HL-60/S4 treated with retinoic acid at 250 ng/mL for 4 days and 3 days (cell line): ENCODE measurements at regions not wholly inside any gene's neighbourhood (a gene's known extent, or its start where the extent isn't known, plus 50 kb on each side); places are given as distances from the start of the nearest gene placed in this dataset.
"Not testable (repeated sequence)": the region's sequence is repeated elsewhere in the genome, so short reads cannot be mapped to it uniquely, and the experiment has no call there.

Experiments used
- in situ Hi-C: fragments of 300-500 bp; cut with MboI; formaldehyde crosslinking; loops from 2 replicates; pipeline ENCODE4 v1.7.0; 2022; ENCODE audit warnings: low sequenced_read_pairs

- in situ Hi-C loops, result no loop called here
Observed at GRCh38 chr18:78477840-78478239, 501.8 kb upstream of the SALL3 start.

- in situ Hi-C loops, result no loop called here
Observed at GRCh38 chr18:78479443-78479842, 500.2 kb upstream of the SALL3 start.

DNA sequence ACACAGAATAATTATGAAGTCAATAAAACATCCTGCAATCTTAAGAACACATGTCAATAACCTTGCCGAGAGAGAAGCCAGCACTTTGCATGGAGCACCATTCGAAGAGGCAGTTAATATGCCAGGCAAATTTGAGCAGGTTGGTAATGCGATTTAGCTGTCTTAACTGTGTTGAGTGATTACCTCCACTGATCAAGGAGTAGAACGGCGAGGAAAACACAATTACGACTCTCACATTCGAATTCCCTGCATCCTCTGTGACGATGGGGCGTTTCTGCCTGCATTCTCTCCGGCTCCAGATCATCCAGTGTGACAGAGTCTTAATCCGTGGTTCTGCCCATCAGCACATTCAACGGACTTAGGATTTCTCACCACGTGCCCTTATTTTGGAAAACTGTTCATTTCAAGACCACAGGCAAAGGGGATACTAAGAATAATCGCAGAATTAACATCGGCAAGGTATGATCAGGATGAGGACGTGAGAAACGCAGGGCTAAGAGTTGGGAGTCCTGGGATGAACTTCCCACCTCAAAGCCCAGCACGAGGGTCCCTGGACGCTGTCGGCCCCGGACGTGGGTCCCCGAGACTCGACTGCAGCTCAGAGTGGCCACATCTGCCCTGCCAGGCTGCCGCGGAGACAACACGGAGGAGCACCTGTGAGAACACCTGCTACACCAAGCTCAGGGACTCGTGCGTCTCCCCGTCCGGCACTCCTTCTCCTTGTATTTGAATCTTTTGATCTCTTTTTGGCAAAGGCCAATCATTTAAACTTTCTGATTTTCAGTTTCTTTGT lies 499.2 kb upstream of the SALL3 start:
- in situ Hi-C loops, result no loop called here

DNA sequence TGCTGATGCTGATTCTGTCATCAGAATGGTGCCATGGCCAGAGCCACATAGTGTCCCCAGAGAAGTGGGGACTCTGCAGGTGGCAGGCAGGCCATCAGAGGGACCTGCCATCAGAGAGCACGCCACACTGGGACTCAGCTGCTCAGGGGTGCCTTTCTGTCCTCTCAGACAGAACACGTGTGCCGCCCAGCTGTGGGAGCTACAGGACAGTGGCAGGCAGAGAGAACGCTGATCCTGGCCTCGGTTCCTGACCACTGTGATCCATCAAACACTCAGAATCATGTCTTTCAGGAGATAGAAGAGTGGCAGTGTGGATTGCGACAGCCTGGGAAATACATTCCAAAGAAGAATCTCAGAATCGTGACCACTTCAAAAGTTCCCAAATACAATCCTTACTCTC lies 497.2 kb upstream of the SALL3 start:
- in situ Hi-C loops, result no loop called here

GRCh38 chr18:78487649-78488048 lies 492.0 kb upstream of the SALL3 start:
- in situ Hi-C loops, result no loop called here

- in situ Hi-C loops, result no loop called here
Observed at GRCh38 chr18:78492064-78492812, 487.4 kb upstream of the SALL3 start.

DNA sequence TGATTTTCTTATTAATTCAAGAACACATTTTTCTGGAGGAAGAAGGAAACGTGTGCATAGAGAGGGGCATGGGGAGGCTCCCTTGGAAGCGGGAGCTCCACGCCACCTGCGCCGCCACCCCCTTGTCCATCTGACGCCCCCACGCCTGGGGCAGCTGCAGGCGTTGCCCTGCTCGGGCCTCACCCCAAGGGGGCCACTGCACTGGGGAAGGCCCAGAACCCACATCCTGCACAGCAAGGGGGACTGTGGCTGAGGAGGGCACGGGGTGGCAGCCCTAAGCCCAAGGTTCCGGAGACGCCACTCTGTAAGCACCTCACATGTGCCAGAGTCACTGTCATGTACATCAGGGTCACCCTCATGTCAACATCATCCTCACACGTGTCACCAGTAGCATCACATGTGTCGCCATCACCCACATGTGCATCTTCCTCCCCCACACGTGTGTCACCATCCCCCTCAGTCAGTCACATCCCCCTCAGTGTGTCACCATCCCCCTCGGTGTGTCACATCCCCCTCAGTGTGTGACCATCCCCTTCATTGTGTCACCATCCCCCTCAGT lies 486.7 kb upstream of the SALL3 start:
- in situ Hi-C loops, result no loop called here

GRCh38 chr18:78493490-78493889 lies 486.1 kb upstream of the SALL3 start:
- in situ Hi-C loops, result not testable (repeated sequence)

DNA sequence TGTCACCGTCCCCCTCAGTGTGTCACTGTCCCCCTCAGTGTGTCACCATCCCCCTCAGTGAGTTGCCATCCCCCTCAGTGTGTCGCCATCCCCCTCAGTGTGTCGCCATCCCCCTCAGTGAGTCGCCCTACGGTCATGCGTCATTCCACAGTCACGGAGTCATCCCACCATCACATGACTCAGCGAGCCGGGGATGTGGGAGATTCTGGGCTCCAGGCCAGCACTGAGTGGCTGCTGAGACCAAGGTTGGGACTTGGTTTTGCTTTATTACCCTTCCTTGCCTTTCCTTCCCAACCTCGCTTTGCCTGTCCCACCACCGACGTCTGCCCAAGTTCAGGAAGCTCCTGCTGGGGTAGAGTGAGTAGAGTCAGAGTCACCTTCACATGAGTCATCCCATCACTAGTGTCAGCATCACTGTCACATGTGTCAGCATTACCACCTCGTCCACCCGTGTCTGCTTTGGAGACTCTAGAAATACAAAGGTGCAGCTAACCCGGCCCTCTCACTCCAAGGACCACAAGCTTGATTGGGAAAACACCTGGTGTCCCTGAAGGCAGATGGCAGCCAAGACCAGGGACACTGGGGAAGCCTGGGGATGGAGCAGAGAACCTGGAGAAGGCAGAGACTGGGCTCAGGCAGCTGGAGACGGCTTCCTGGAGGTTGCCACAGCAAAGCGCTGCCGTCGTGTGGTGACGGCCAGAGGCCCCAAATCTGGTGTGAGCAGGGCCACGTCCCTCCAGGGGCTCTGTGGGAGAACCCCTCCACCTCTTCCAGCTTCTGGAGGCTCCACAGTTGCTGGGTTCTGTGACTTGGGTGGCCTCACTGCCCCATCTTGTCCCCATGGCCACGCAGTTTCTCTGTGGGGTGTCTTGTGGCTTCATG lies 485.2 kb upstream of the SALL3 start:
- in situ Hi-C loops, result no loop called here

DNA sequence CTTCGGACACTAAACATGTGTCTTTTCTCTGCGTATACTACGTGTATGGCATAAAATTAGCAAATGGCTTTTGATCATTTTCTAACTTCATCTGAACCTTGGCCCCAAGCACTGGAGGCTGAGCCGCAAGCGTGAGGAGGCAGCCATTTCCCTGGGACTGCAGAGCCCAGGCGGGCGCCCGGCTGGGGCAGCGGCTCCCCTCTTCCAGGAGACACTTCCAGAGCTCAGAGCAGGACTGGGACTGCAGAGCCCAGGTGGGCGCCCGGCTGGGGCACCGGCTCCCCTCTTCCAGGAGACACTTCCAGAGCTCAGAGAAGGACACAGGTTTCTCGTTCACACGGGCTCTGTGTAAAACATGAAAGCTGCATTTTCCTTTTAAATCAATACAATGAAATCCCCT lies 484.1 kb upstream of the SALL3 start:
- in situ Hi-C loops, result no loop called here

DNA sequence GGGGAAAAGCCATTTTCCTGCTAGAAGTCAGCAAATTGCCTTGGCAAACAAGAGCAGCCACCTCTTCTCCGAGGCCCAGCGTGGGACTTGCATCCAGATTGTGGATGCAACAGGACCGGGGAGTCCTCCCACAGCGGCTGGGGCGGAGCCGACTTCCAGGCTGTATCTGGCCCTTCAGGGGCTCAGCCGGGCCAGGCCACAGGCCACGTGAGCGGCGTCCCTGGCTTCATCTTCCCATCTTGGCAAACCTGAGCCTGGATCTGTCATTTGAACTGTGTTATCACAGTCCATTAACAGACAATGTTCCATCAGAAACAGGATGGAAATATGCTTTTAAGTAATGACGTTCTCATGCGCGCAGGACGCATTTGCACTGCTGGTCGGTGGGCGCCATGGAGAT lies 483.5 kb upstream of the SALL3 start:
- in situ Hi-C loops, result no loop called here

GRCh38 chr18:78497641-78498040 lies 482.0 kb upstream of the SALL3 start:
- in situ Hi-C loops, result no loop called here

- in situ Hi-C loops, result no loop called here
Observed at GRCh38 chr18:78499586-78499985, 480.0 kb upstream of the SALL3 start.

GRCh38 chr18:78501251-78501650 lies 478.4 kb upstream of the SALL3 start:
- in situ Hi-C loops, result no loop called here

GRCh38 chr18:78503129-78503528 lies 476.5 kb upstream of the SALL3 start:
- in situ Hi-C loops, result no loop called here

- in situ Hi-C loops, result no loop called here
Observed at GRCh38 chr18:78505851-78506461, 473.7 kb upstream of the SALL3 start.

GRCh38 chr18:78507217-78507616 lies 472.4 kb upstream of the SALL3 start:
- in situ Hi-C loops, result no loop called here

GRCh38 chr18:78508228-78508824 lies 471.3 kb upstream of the SALL3 start:
- in situ Hi-C loops, result not testable (repeated sequence)

DNA sequence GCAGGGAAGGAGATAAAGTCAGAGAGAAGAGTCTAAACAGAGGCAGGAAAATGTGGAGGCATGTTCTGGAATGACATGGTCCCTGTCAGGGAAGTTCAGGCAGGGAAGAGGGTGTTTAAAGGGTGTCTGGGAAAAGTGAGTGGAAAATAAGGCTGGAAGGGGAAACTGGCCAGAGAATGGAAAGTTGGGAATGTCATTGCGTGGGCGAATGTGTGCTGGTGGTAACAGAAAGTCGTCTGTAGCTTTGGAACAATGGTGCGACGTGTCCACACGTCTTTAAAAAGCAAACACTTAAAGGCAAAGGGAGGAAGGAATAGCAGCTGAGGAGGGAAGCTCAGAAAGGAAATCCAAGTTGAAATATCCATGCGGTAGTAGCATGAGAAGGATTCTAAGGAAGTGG lies 469.5 kb upstream of the SALL3 start:
- in situ Hi-C loops, result no loop called here

- in situ Hi-C loops, result no loop called here
Observed at GRCh38 chr18:78510636-78511035, 469.0 kb upstream of the SALL3 start.
